NCI-H2171 treated with DMSO at 0.1 percent for 48 hours (cell line): ENCODE measurements at regions not wholly inside any gene's neighbourhood (a gene's known extent, or its start where the extent isn't known, plus 50 kb on each side); places are given as distances from the start of the nearest gene placed in this dataset.
"Not testable (repeated sequence)": the region's sequence is repeated elsewhere in the genome, so short reads cannot be mapped to it uniquely, and the experiment has no call there.

Source experiments
- DNase-seq: peaks from one replicate; lab custom pipeline; 2025; lab: John Stamatoyannopoulos, UW

DNA sequence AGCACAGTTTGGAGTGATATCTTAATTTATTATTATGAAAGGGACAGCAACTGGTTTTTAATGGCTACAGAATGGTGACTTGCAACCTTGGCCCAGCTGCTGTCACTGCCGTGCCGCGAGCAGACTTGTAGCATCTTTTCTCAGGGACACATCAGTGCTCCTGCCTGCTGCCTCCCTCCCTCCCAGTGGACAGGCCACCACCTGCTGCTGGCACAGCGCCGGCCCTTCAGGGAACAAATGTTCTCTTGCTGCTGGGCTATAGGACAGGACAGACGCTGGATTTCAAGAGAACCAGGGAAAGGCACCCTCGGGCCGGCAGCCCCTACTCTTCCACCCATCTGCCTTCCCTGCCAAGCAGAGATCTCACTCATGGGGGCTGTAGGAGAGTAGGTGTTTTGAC, 413.8 kb upstream of the NFIA start:
- DNase-seq, result no peak

DNA sequence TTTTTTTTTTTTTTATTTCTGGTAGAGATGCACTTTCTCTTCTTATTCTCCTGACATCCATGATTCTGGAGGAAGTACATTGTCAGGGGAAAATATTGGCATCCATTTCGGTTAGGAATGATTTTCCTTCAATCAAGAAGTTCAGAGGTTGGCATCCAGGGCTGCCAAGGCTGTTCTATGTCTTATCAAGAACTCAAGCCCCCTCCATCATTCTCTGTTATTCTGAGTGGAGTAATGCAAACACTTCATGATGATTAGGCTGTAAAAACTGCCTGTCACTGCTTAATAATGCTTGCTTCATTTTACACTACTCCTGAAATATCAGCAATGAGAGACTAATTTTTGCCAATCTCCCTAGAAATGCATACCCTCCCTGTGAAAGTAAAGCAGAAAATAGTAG, 417.1 kb upstream of the NFIA start:
- DNase-seq, result no peak

DNA sequence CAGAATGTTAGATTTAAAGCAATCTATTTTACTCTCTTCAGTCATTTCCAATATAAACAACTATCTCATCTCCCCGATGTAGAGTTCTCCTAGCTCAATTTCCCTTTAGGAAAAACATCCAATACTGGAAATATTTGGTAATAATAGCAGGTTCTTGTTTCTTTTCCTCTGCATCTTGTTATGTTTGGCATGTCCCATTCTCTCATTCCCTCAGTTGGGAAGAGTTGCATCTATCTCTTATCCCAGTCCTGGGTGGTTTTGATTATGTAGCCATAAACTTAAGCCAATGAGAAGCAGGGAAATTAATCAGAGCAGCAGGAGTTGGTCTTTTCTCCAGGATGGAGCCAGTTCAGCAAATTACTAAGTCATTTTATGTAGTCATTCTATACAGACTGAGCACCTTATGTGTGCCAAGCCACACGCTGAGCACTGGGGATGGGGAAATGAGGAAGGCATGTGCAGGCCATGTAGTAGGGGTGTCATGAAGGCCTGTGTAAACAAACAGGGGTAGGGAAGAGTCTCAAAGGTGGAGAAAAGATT, 418.2 kb upstream of the NFIA start:
- no peak for DNase-seq

- no peak for DNase-seq
Measured at GRCh38 chr1:60662486-60663044, 419.8 kb upstream of the NFIA start.

DNA sequence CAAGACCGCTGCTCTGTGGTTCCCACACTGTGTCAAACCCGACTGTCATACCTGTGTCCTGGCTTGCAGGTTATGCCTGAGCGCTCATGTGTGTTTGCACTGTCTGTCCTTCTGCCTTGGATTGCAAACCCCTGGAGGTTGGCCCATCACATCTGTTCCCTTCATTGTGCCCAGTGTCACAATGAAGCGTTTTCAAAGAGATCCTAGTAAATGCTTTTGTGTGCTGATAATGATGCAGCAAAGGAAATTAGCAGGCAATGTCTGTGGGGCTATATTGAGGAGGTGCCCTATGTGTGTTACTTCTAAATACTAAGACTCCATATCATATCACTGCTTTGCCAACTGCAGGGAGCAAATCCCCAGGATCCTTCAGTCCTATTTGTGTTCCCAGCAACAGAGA, 424.4 kb upstream of the NFIA start:
- DNase-seq, result peak; percentile 88

DNA sequence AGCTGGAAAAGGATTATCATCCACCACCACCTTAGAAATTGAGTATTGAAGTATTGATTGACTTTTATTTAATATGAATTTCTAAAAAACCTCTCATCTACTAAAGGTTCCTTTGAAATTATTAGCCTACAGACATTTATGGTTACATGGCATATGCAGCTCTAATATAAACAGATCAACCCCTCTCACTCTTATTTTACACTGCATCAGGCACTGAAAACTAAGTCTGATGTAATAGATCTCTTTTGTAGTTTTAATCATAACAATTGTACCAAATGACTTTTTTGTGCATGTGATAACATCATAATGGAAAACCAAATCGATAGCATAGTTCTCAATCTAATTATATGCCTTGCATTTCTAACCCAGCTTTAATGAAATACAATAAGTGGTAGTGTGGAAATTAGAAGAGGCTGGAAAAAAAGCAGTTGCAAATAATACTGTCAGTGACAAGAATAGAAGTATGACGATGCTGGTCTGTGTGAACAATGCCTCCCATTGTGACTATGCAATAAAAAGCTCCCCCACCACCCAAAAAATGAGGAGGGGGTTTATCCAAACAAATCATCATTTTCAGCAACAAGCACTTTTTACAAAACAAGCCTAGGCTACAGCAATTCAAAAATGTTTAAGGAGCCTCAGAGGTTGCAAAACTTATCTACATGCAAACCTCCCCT, 426.5 kb upstream of the NFIA start:
- DNase-seq, result no peak

GRCh38 chr1:60640033-60640551, 442.3 kb upstream of the NFIA start:
- not testable (repeated sequence) for DNase-seq

DNA sequence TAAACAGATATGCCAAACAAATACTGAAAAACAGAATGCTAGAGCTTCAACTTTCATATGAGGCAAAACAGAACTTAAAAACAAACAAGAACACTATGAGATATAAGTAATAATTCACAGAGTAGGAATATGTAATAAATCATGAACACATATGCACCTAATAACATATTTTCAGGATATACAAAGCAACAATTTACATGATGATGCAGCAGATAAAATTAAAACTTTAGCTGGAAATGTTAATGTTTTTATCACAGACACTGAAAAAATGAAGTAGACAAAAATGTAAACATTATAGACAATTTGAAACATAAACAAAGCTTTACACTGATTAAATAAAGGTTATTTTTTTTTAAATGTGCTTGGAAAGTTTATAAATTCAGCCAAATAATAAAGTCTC, 443.1 kb upstream of the NFIA start:
- no peak for DNase-seq

DNA sequence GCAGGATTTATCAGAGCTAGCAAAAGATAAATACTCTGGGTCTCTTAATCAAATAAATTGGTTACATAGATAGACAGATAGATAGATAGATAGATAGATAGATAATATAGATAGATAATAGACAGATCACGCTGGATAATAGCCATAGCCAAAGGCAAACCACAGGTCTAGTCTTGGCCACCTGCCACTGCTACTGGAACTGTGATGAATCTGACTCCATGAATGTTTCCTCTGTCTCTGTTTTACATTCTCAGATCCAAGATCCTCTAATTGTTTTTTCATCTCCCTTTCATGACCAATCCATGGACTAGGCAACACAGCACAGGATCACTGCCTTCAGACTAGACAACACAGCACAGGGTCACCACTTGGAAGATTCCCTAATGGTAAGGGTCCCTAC, 444.7 kb upstream of the NFIA start:
- peak; percentile 60 for DNase-seq

DNA sequence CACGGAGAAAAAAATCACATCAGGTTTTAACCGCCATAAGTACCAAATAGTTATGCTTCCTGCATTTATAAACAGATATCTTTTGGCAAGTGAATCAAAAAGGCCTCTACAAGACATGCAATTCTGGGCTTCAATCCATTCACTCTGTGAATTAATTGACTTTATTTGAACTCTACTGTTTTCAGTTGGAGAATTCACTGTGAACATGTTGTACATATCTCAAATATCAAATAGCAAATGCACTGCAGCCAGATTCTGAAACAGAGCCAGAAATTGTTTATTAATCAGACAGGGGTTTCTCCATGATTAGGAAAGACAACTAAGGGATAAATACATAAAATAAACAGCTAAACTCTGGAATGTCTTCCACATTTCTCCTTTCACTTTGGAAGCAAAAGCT, 445.4 kb upstream of the NFIA start:
- DNase-seq, result peak; percentile 46

GRCh38 chr1:60634106-60634505, 448.3 kb upstream of the NFIA start:
- DNase-seq, result no peak

- DNase-seq, result no peak
Measured at GRCh38 chr1:60622486-60622885, 459.9 kb upstream of the NFIA start.

DNA sequence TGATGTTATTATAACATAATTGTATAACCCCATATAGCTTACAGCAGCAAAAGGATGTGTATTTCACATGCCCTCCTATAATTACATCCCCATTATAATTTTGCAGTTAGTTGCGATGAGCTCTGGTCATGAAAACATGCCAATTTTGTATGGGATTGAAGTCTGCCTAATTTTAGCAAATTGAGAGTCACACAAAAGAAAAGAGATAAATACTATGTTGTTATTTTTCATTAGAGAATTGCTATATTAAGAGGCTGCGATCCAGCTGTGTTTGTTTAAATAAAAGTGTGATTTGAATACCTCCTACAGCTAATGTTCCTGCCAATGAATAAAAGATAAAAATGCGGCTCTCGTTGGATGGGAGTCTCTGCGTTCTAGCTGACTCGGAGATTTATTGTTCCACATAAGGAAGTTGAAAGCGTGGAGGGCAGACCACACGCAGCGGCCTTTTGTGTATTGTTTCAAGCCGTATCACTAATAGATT, 461.0 kb upstream of the NFIA start:
- DNase-seq, result no peak

GRCh38 chr1:60620087-60620486, 462.3 kb upstream of the NFIA start:
- no peak for DNase-seq

DNA sequence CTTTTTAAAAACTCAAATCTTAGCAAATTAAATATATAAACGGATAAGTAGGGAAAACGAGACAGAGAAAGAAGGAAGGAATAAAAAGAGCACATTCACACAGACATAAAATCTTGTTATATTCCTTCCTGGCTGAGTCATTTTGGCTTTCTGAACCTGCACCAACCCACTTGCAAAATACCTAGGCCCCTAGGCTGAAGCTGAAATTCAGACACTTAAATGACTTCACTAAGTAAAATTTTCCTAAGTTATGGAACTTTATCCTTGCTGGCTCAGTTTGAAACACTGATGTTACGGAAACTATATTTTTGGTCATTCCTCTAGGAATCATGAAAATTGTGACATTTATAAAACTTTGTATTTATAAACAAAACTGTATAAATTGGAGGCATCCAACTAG, 462.8 kb upstream of the NFIA start:
- no peak for DNase-seq

DNA sequence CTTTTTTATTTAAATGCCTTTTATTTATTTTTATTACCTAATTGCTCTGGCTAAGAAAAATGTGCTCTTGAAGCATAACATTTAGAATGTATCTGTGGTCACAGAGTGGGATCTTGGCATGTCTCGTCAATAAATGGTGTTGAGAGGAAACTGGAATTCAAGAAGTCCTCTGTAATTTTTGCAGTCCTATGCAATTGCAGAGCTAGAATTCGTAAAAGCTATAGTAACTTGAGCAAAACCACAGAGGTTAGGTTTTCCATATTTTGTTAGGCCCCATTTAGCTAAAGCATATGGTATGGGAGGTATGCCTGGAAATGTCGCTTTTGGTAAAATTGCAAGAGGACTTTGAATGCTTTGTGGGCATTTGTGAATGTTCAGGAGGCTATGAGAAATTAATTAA, 466.7 kb upstream of the NFIA start:
- no peak for DNase-seq

GRCh38 chr1:60612790-60613189, 469.6 kb upstream of the NFIA start:
- no peak for DNase-seq

DNA sequence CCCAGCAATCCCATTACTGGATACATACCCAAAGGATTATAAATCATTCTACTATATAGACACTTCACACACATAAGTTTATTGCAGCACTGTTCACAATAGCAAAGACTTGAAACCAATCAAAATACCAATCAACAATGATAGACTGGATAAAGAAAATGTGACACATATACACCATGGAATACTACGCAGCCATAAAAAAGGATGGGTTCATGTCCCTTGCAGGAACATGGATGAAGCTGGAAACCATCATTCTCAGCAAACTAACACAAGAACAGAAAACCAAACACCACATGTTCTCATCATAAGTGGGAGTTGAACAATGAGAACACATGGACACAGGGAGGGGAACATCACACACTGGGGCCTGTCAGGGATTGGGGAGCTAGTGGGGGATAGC, 475.4 kb upstream of the NFIA start:
- DNase-seq, result not testable (repeated sequence)

DNA sequence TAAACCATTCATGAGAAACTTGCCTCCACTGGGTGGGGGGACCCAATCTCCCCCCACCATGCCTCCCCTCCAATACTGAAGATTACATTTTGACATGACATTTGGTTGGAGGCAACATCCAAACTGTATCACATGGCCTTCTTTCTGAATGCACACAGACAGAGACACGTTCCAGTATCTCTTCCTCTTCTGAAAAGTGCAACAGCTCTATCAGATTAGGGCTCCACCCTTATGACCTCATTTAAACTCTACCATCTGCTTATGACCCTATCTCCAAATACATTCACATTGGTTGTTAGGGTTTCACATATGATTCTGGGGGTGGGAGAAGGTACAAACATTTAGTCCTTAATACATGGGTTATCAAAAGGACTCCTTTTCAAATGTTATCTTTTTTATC, 481.8 kb upstream of the NFIA start:
- peak; percentile 4 for DNase-seq

GRCh38 chr1:60599574-60599973, 482.8 kb upstream of the NFIA start:
- DNase-seq, result no peak

- no peak for DNase-seq
Measured at GRCh38 chr1:60598041-60598910, 484.1 kb upstream of the NFIA start.
